CD4-positive, alpha-beta T cell (primary cell): ENCODE measurements at regions not wholly inside any gene's neighbourhood (a gene's known extent, or its start where the extent isn't known, plus 50 kb on each side); places are given as distances from the start of the nearest gene placed in this dataset.

Experiments
- ATAC-seq: fragments of 200-7000 bp; cut with Tn5 transposase; one replicate; pipeline ENCODE4 v1.10.0; 2022; ENCODE audit warnings: mild to moderate bottlenecking; ENCODE audit not compliant: poor library complexity
- CTCF ChIA-PET: fragments of 350-600 bp; sonication (Branson Sonifier 250); formaldehyde crosslinking; loops from one replicate; lab custom pipeline; 2021; ENCODE audit warnings: antibody characterized with exemption, inconsistent platforms; lab: Charles Lee
- POLR2A ChIA-PET: fragments of 350-600 bp; sonication (Branson Sonifier 250); formaldehyde crosslinking; loops from one replicate; lab custom pipeline; 2021; ENCODE audit warnings: antibody characterized with exemption, inconsistent platforms; lab: Charles Lee
- DNase-seq, 14 experiments: peaks; one replicate each; pipeline ENCODE4 v3.0.0-alpha.2; 2013 to 2020; ENCODE audit warnings: mixed read lengths in 2 of 14
- H3K27ac ChIP-seq, 2 donors: one replicate each; pipeline versions ENCODE4 v1.5.1 to v1.7.0; 2013; ENCODE audit warnings: low read length in 2 of 2, low read depth in 1 of 2, mild to moderate bottlenecking in 1 of 2
- H3K27me3 ChIP-seq, 2 experiments: 1 replicate in 1 of 2; 2 replicates in 1 of 2; pipeline versions ENCODE4 v1.6.1 to v1.7.0; 2013; ENCODE audit warnings: low read length in 2 of 2, control low read depth in 1 of 2, mild to moderate bottlenecking in 1 of 2, moderate library complexity in 1 of 2; ENCODE audit not compliant: insufficient read depth in 2 of 2, control insufficient read depth in 1 of 2
- H3K36me3 ChIP-seq: one replicate; pipeline ENCODE4 v1.6.1; 2013; ENCODE audit warnings: low read length, control low read depth; ENCODE audit not compliant: insufficient read depth
- H3K4me1 ChIP-seq: one replicate; pipeline ENCODE4 v1.6.1; 2013; ENCODE audit warnings: low read length, control low read depth; ENCODE audit not compliant: insufficient read depth
- H3K4me3 ChIP-seq: one replicate; pipeline ENCODE4 v1.5.1; 2013; ENCODE audit warnings: mild to moderate bottlenecking, low read length, moderate library complexity
- H3K9me3 ChIP-seq, 2 experiments: 1 replicate in 1 of 2; 2 replicates in 1 of 2; pipeline versions ENCODE4 v1.6.1 to v1.7.0; 2013; ENCODE audit warnings: low read length in 2 of 2, mild to moderate bottlenecking in 2 of 2, control low read depth in 1 of 2, moderate library complexity in 1 of 2; ENCODE audit not compliant: control insufficient read depth in 1 of 2, insufficient read depth in 1 of 2
- H3K27ac Mint-ChIP-seq: one replicate; pipeline ENCODE4 v1.8.0; 2020; ENCODE audit warnings: mixed read lengths
- H3K27me3 Mint-ChIP-seq: one replicate; pipeline ENCODE4 v1.8.0; 2021; ENCODE audit warnings: mixed read lengths
- H3K36me3 Mint-ChIP-seq: one replicate; pipeline ENCODE4 v1.8.0; 2021; ENCODE audit warnings: low read depth, mixed read lengths
- H3K4me1 Mint-ChIP-seq: one replicate; pipeline ENCODE4 v1.8.0; 2021; ENCODE audit warnings: low read depth, mixed read lengths
- H3K4me3 Mint-ChIP-seq: one replicate; pipeline ENCODE4 v1.8.0; 2020; ENCODE audit warnings: mild to moderate bottlenecking, mixed read lengths
- H3K9me3 Mint-ChIP-seq: one replicate; pipeline ENCODE4 v1.8.0; 2020; ENCODE audit warnings: mixed read lengths
- CTCF ChIP-seq: fragments of 200-600 bp; IDR thresholded peaks from one replicate; pipeline ENCODE4 v1.8.0; 2022; ENCODE audit warnings: antibody characterized with exemption, mild to moderate bottlenecking
- intact Hi-C, 2 experiments: fragments of 100-400 bp; cut with DNase I in 1 of 2; cut with micrococcal nuclease in 1 of 2; formaldehyde crosslinking; loops; one replicate each; pipeline versions ENCODE4 v1.15.1 to v1.9.0; 2023 to 2025; cut with DNase I, micrococcal nuclease

GRCh38 chr7:24024276-24025068, 259.5 kb upstream of the NPY start:
- Histone ChIP-seq H3K9me3 (no peaks in the 10 kb centered on the region), H3K27ac (no peak overlapping the region), H3K4me3 (no peak overlapping the region), H3K27me3 (peaks cover 0 to 2% of the 10 kb centered on the region in 2 experiments), H3K4me1 (no peaks in the 10 kb centered on the region), H3K36me3 (no peaks in the 10 kb centered on the region)
- no peak for ATAC-seq
- TF ChIP-seq CTCF = no peak
- intact Hi-C loops = no loop called here
- POLR2A ChIA-PET = no interaction called here
- CTCF ChIA-PET = no interaction called here
- no peak for DNase-seq
- no peaks in the 10 kb centered on the region for H3K36me3 Mint-ChIP-seq
- no peaks in the 10 kb centered on the region for H3K9me3 Mint-ChIP-seq
- H3K27ac Mint-ChIP-seq = no peak overlapping the region
- H3K4me1 Mint-ChIP-seq = no peaks in the 10 kb centered on the region
- H3K27me3 Mint-ChIP-seq = no peaks in the 10 kb centered on the region
- H3K4me3 Mint-ChIP-seq = no peak overlapping the region

DNA sequence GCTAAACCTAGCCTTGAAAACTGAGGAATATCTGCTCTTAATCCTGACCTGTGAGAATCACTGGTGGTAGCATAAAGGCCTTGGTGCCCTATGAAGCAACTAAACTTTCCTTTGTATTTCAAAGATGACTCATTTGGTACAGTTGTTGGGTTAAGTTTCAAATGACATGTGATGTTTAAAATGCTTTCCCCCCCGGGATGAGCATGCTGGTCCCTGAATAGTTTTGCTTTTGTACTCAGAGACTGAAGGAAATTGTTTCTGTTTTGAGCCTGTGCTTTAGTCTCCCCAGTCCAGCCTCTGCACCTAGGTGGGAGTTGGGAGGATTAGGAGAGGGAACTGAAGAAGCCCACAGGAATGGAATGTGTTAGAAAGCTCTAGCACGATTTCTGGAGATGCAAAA, 258.9 kb upstream of the NPY start:
- no peak overlapping the region for H3K27ac Mint-ChIP-seq
- ATAC-seq (no peak), DNase-seq (no peak)
- Histone ChIP-seq H3K27me3 (peaks cover 0 to 2% of the 10 kb centered on the region in 2 experiments), H3K4me1 (no peaks in the 10 kb centered on the region), H3K27ac (no peak overlapping the region), H3K36me3 (no peaks in the 10 kb centered on the region), H3K9me3 (no peaks in the 10 kb centered on the region), H3K4me3 (no peak overlapping the region)
- no peaks in the 10 kb centered on the region for H3K9me3 Mint-ChIP-seq
- H3K4me3 Mint-ChIP-seq = no peak overlapping the region
- ChIA-PET POLR2A (no interaction called here), CTCF (no interaction called here)
- no peaks in the 10 kb centered on the region for H3K27me3 Mint-ChIP-seq
- no peaks in the 10 kb centered on the region for H3K36me3 Mint-ChIP-seq
- no peaks in the 10 kb centered on the region for H3K4me1 Mint-ChIP-seq
- no peak for TF ChIP-seq CTCF
- intact Hi-C loops = no loop called here

GRCh38 chr7:24025765-24026164, 258.2 kb upstream of the NPY start:
- Mint-ChIP-seq H3K4me1 (no peaks in the 10 kb centered on the region), H3K36me3 (no peaks in the 10 kb centered on the region), H3K9me3 (no peaks in the 10 kb centered on the region), H3K27me3 (no peaks in the 10 kb centered on the region), H3K4me3 (no peak overlapping the region), H3K27ac (no peak overlapping the region)
- ChIA-PET POLR2A (no interaction called here), CTCF (no interaction called here)
- no peak for TF ChIP-seq CTCF
- H3K4me3 ChIP-seq = no peak overlapping the region
- H3K9me3 ChIP-seq = no peaks in the 10 kb centered on the region
- no peaks in the 10 kb centered on the region for H3K4me1 ChIP-seq
- no peak for ATAC-seq
- no peak for DNase-seq
- H3K36me3 ChIP-seq = no peaks in the 10 kb centered on the region
- intact Hi-C loops = no loop called here
- peaks cover 0 to 2% of the 10 kb centered on the region in 2 experiments for H3K27me3 ChIP-seq
- H3K27ac ChIP-seq = no peak overlapping the region
